Sigmoid colon (tissue), 6 donors: ENCODE measurements at regions not wholly inside any gene's neighbourhood (a gene's known extent, or its start where the extent isn't known, plus 50 kb on each side); places are given as distances from the start of the nearest gene placed in this dataset.
"Not testable (repeated sequence)": the region's sequence is repeated elsewhere in the genome, so short reads cannot be mapped to it uniquely, and the experiment has no call there.

Experiments used
- DNase-seq: peaks from one replicate; pipeline ENCODE4 v3.0.0-alpha.2; 2019
- H3K27ac ChIP-seq, 4 donors: fragments of 200-600 bp; sonication (generic); one replicate each; pipeline ENCODE4 v1.5.1; 2016 to 2019; ENCODE audit warnings: mild to moderate bottlenecking in 1 of 4
- H3K27me3 ChIP-seq, 3 donors: fragments of 200-600 bp; sonication (generic); one replicate each; pipeline ENCODE4 v1.5.1; 2019; ENCODE audit warnings: mild to moderate bottlenecking in 1 of 3
- H3K36me3 ChIP-seq, 4 donors: fragments of 200-600 bp; sonication (generic); one replicate each; pipeline ENCODE4 v1.5.1; 2016 to 2019
- H3K4me1 ChIP-seq, 4 donors: fragments of 200-600 bp; sonication (generic); one replicate each; pipeline ENCODE4 v1.5.1; 2017 to 2019
- H3K4me3 ChIP-seq, 4 donors: fragments of 200-600 bp; sonication (generic); one replicate each; pipeline ENCODE4 v1.5.1; 2017 to 2019; ENCODE audit warnings: mild to moderate bottlenecking in 2 of 4, moderate library complexity in 1 of 4
- H3K9me3 ChIP-seq, 4 donors: fragments of 200-600 bp in 3 of 4; sonication (generic) in 3 of 4; one replicate each; pipeline versions ENCODE4 v1.5.1 to v1.6.1; 2013 to 2019
- CTCF ChIP-seq, 4 experiments: fragments of 450-650 bp in 3 of 4; fragments of 200-600 bp in 1 of 4; IDR thresholded peaks; one replicate each; pipeline ENCODE4 v1.5.1; 2016 to 2019; ENCODE audit warnings: antibody characterized with exemption in 4 of 4, mild to moderate bottlenecking in 3 of 4, moderate library complexity in 2 of 4
- EP300 ChIP-seq, 4 donors: sonication (generic); formaldehyde crosslinking; IDR thresholded peaks; one replicate each; pipeline ENCODE4 v1.6.1; 2017; ENCODE audit warnings: antibody characterized with exemption in 4 of 4
- POLR2A ChIP-seq, 2 donors: fragments of 450-650 bp; IDR thresholded peaks; one replicate each; pipeline ENCODE4 v1.6.1; 2016; ENCODE audit warnings: antibody characterized with exemption in 2 of 2, mild to moderate bottlenecking in 2 of 2, moderate library complexity in 2 of 2
- POLR2AphosphoS5 ChIP-seq, 4 donors: sonication (generic); formaldehyde crosslinking; IDR thresholded peaks; one replicate each; pipeline ENCODE4 v1.6.1; 2017; ENCODE audit warnings: antibody characterized with exemption in 4 of 4
- WGBS, 2 donors: extraction: QIAGEN DNeasy Blood & Tissue Kit; methylation state at CpG; one replicate each; pipeline ENCODE4 v1.1.7; 2013; 5-methylcytosine and 5-hydroxymethylcytosine counted together
- intact Hi-C: fragments of 100-400 bp; cut with DNase I; formaldehyde crosslinking; loops from one replicate; pipeline ENCODE4 v1.15.1; 2023
- donor health status: healthy with polysubstance abuse.
- donor health status: healthy.

GRCh38 chr5:112034421-112034979 lies 277.5 kb upstream of the NREP start:
- H3K9me3 ChIP-seq: no peaks in the 10 kb centered on the region
- no peak for DNase-seq
- H3K36me3 ChIP-seq: no peaks in the 10 kb centered on the region
- intact Hi-C loops: no loop called here
- TF ChIP-seq POLR2AphosphoS5 (IDR thresholded peaks at IDR 0.05): no peak
- TF ChIP-seq CTCF (IDR thresholded peaks at IDR 0.05): no peak
- no peak for TF ChIP-seq EP300 (IDR thresholded peaks at IDR 0.05)
- TF ChIP-seq POLR2A (IDR thresholded peaks at IDR 0.05): no peak
- H3K27ac ChIP-seq: no peak overlapping the region
- H3K4me1 ChIP-seq: no peaks in the 10 kb centered on the region
- H3K4me3 ChIP-seq: no peak overlapping the region
- no peaks in the 10 kb centered on the region for H3K27me3 ChIP-seq

DNA sequence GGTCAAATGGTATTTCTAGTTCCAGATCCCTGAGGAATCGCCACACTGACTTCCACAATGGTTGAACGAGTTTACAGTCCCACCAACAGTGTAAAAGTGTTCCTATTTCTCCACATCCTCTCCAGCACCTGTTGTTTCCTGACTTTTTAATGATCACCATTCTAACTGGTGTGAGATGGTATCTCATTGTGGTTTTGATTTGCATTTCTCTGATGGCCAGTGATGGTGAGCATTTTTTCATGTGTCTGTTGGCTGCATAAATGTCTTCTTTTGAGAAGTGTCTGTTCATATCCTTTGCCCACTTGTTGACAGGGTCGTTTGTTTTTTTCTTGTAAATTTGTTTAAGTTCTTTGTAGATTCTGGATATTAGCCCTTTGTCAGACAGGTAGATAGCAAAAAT lies 269.9 kb upstream of the NREP start:
- H3K9me3 ChIP-seq, H3K36me3 ChIP-seq, H3K4me3 ChIP-seq, H3K27me3 ChIP-seq, H3K4me1 ChIP-seq, H3K27ac ChIP-seq, intact Hi-C loops, DNase-seq: not testable (repeated sequence)
- 50 to 83% methylated on average over 3 of the region's 3 CpGs for WGBS, 2 donors

GRCh38 chr5:112025757-112026156 lies 268.8 kb upstream of the NREP start:
- H3K9me3 ChIP-seq: no peaks in the 10 kb centered on the region
- H3K4me3 ChIP-seq: no peak overlapping the region
- H3K36me3 ChIP-seq: no peaks in the 10 kb centered on the region
- no peak overlapping the region for H3K27ac ChIP-seq
- peaks cover 0 to 4% (median 0%) of the 10 kb centered on the region in 4 donors for H3K4me1 ChIP-seq
- H3K27me3 ChIP-seq: no peaks in the 10 kb centered on the region
- DNase-seq: no peak
- intact Hi-C loops: no loop called here
- TF ChIP-seq POLR2A (IDR thresholded peaks at IDR 0.05) (no peak), CTCF (IDR thresholded peaks at IDR 0.05) (no peak), EP300 (IDR thresholded peaks at IDR 0.05) (no peak), POLR2AphosphoS5 (IDR thresholded peaks at IDR 0.05) (no peak)
- WGBS, 2 donors: 0% methylated on average over 1 of the region's 1 CpG

DNA sequence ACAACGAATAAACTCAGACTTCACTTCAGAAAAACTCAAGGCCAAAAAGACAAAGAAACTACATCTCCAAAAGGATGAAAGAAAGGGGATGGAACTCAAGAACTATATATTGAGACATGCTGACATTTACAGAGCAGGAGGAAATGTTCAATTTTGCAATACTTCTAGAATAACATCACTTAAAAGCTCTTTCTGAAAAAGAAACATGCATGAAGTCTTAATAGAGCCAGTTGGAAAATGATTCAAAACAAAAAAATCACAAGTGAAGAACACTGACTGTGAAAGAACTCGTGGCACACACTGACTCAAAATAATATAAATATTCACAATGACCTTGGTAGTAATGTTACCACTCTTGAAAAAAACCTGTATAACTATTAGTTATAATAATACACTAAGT lies 267.8 kb upstream of the NREP start:
- Histone ChIP-seq H3K4me1 (peaks cover 0 to 4% (median 0%) of the 10 kb centered on the region in 4 donors), H3K4me3 (no peak overlapping the region), H3K27me3 (no peaks in the 10 kb centered on the region), H3K9me3 (no peaks in the 10 kb centered on the region), H3K36me3 (no peaks in the 10 kb centered on the region), H3K27ac (no peak overlapping the region)
- TF ChIP-seq POLR2A (IDR thresholded peaks at IDR 0.05) (no peak), CTCF (IDR thresholded peaks at IDR 0.05) (no peak), POLR2AphosphoS5 (IDR thresholded peaks at IDR 0.05) (no peak), EP300 (IDR thresholded peaks at IDR 0.05) (no peak)
- 64 to 66% methylated on average over 2 of the region's 2 CpGs for WGBS, 2 donors
- no peak for DNase-seq
- intact Hi-C loops: no loop called here

DNA sequence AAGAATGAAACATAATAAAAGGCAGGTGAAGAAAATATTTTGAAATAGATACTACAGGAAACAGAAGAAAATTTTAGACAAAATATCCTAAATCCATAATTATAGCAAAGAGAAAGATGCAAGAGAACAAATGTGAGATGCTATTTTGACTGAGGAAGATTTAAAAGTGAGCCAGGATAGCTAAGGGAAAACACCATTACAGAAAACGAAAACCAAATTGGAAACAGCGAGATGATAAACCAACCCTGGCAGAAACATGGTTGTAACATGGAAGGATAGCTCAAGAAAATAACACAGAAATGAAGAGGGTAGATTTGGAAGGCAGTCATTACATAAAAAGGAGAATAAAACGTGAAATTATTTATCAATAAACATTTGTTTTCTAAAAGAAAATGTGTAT lies 267.2 kb upstream of the NREP start:
- intact Hi-C loops: no loop called here
- Histone ChIP-seq H3K27me3 (no peaks in the 10 kb centered on the region), H3K36me3 (no peaks in the 10 kb centered on the region), H3K9me3 (no peaks in the 10 kb centered on the region), H3K27ac (no peak overlapping the region), H3K4me3 (no peak overlapping the region), H3K4me1 (peaks cover 0 to 4% (median 0%) of the 10 kb centered on the region in 4 donors)
- no peak for DNase-seq
- 77 to 84% methylated on average over 3 of the region's 3 CpGs for WGBS, 2 donors
- TF ChIP-seq CTCF (IDR thresholded peaks at IDR 0.05) (no peak), POLR2A (IDR thresholded peaks at IDR 0.05) (no peak), EP300 (IDR thresholded peaks at IDR 0.05) (no peak), POLR2AphosphoS5 (IDR thresholded peaks at IDR 0.05) (no peak)
